ENCODE measurements at regions not wholly inside any gene's neighbourhood (a gene's known extent, or its start where the extent isn't known, plus 50 kb on each side); places are given as distances from the start of the nearest gene placed in this dataset.

GRCh38 chr3:148084931-148085330, 612.8 kb upstream of the AGTR1 start:
- no peak for TF ChIP-seq CTCF (IDR thresholded peaks at IDR 0.05)

- TF ChIP-seq CTCF (IDR thresholded peaks at IDR 0.05), result no peak
These were observed 609.9 kb upstream of the AGTR1 start for GRCh38 chr3:148087601-148088371.

- no peak for TF ChIP-seq CTCF (IDR thresholded peaks at IDR 0.05)
These were observed 608.5 kb upstream of the AGTR1 start for GRCh38 chr3:148089171-148089570.

GRCh38 chr3:148090156-148090555, 607.5 kb upstream of the AGTR1 start:
- TF ChIP-seq CTCF (IDR thresholded peaks at IDR 0.05), result no peak

DNA sequence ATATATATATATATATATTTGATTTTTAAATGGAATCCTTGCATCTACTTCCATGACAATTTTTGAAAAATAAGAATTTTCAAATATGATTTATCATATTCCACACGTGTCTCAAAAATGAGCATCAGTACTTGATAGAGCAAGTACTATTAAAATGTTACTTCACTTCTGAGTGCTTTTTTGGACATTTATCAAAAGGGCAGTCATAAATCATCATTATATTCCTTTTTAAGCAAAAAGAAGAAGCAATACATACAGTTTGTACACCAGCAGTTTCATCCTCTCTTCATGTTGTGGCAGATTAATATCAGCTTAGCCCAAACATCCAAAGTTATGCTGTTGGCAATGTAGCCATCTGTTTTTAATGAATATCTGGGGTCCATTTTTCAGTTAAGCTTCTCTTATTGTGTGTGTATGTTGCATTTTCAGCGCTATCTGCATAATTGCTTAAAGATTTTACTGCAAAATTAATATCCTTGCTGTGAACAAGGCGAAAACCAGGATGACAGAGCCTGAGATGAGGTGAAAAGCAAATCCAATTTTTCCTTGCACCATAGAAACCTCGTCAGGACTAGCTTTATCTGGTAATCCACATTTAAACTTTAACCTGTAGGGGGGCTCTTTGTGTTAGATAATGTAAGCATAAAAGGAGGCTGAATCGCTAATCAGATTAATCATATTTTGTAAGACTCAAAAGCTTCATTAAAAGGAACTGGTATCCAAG, 604.9 kb upstream of the AGTR1 start:
- TF ChIP-seq CTCF (IDR thresholded peaks at IDR 0.05), result no peak

DNA sequence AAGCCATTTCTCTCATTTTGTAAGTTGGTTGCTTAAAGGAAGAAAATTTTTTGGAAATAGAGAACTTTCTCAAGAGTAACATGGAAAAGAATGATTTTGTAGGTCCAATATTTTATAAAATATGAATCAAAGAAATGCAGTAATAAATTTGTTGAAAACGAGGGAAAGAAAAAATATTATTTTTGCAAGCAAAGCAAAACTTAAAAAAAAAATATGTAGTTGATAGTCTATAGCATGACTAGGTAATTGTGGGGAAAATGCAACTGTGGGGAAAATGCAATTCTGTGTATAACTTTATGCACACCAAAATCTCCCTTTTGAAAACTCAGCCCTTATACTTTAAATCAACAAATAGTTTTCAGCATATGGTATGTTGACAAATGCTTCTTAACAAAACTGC, 604.0 kb upstream of the AGTR1 start:
- TF ChIP-seq CTCF (IDR thresholded peaks at IDR 0.05), result no peak

- TF ChIP-seq CTCF (IDR thresholded peaks at IDR 0.05), result no peak
These were observed 601.7 kb upstream of the AGTR1 start for GRCh38 chr3:148095962-148096361.
